Endodermal cell (in vitro differentiated cells): ENCODE measurements at regions not wholly inside any gene's neighbourhood (a gene's known extent, or its start where the extent isn't known, plus 50 kb on each side); places are given as distances from the start of the nearest gene placed in this dataset.

Experiments used
- DNase-seq: peaks from one replicate; pipeline ENCODE4 v3.0.0-alpha.2; 2017
- H3K27ac ChIP-seq: 2 replicates; pipeline ENCODE4 v1.5.1; 2013; ENCODE audit warnings: mild to moderate bottlenecking, low read depth, low read length, moderate library complexity
- H3K27me3 ChIP-seq: 2 replicates; pipeline ENCODE4 v1.6.1; 2013; ENCODE audit warnings: mild to moderate bottlenecking, low read length, moderate library complexity; ENCODE audit not compliant: insufficient read depth, control insufficient read depth, poor library complexity, severe bottlenecking
- H3K36me3 ChIP-seq: 2 replicates; pipeline ENCODE4 v1.7.0; 2013; ENCODE audit warnings: mild to moderate bottlenecking, low read length, moderate library complexity; ENCODE audit not compliant: control insufficient read depth, insufficient read depth
- H3K4me1 ChIP-seq: one replicate; pipeline ENCODE4 v1.7.0; 2013; ENCODE audit warnings: low read length; ENCODE audit not compliant: control insufficient read depth, insufficient read depth
- H3K4me3 ChIP-seq: 2 replicates; pipeline ENCODE4 v1.5.1; 2013; ENCODE audit warnings: mild to moderate bottlenecking, low read length, moderate library complexity
- H3K9ac ChIP-seq: 2 replicates; pipeline ENCODE4 v1.6.1; 2013; ENCODE audit warnings: mild to moderate bottlenecking, low read length, moderate library complexity; ENCODE audit not compliant: poor library complexity, severe bottlenecking; ENCODE audit errors: extremely low read depth
- H3K9me3 ChIP-seq: 2 replicates; pipeline ENCODE4 v1.6.1; 2013; ENCODE audit warnings: mild to moderate bottlenecking, low read length, moderate library complexity; ENCODE audit not compliant: control insufficient read depth
- H3K27ac Mint-ChIP-seq: 2 replicates; pipeline ENCODE4 v1.8.0; 2020; ENCODE audit warnings: mixed read lengths
- H3K27me3 Mint-ChIP-seq: 2 replicates; pipeline ENCODE4 v1.8.0; 2021; ENCODE audit warnings: mild to moderate bottlenecking, mixed read lengths; ENCODE audit not compliant: insufficient read depth
- H3K36me3 Mint-ChIP-seq: 2 replicates; pipeline ENCODE4 v1.8.0; 2020; ENCODE audit warnings: low read depth, mixed read lengths
- H3K4me1 Mint-ChIP-seq: 2 replicates; pipeline ENCODE4 v1.8.0; 2020; ENCODE audit warnings: mixed read lengths
- H3K4me3 Mint-ChIP-seq: 2 replicates; pipeline ENCODE4 v1.8.0; 2020; ENCODE audit warnings: mild to moderate bottlenecking, moderate library complexity, mixed read lengths
- H3K9me3 Mint-ChIP-seq: 2 replicates; pipeline ENCODE4 v1.8.0; 2020; ENCODE audit warnings: mild to moderate bottlenecking, mixed read lengths
- WGBS, 2 experiments: methylation state at CpG; one replicate each; pipeline versions ENCODE4 v1.1.5 to v1.1.7; 2013; ENCODE audit warnings: missing lambda C conversion rate in 2 of 2, mixed read lengths in 1 of 2; ENCODE audit not compliant: insufficient coverage in 1 of 2, insufficient read length in 1 of 2; 5-methylcytosine and 5-hydroxymethylcytosine counted together
- TF ChIP-seq, protein P1 (sequence below): fragments of 200-600 bp; sonication (generic); conservative IDR thresholded peaks from 2 replicates; pipeline ENCODE4 v1.5.0; 2021; ENCODE audit warnings: antibody characterized with exemption, mild to moderate bottlenecking

DNA sequence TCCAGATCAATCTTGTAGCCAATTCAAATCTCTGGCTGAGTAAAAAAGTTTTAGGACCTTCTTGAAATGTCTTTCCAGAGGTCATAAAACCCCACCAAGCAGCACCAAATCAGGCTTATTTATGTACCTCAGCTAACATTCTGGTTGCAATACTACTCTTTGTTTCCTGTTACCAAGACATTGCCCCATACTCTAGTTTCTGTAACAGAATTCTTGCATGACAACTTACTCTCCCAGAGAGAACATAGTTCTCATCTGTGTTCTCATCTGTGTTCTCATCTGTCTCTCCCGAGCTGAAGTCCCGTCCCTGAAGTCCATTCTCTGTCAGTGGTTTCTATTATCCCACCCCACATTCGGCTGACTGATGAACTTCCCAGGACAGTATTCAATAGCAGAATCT, 1285.1 kb downstream of the XPNPEP1 start:
- no peak overlapping the region for H3K27ac Mint-ChIP-seq
- WGBS, 2 experiments: 86 to 95% methylated on average over 3 of the region's 3 CpGs
- DNase-seq: no peak
- Histone ChIP-seq H3K27ac (no peak overlapping the region), H3K9me3 (peaks cover 5% of the 10 kb centered on the region), H3K9ac (no peak overlapping the region), H3K4me3 (no peak overlapping the region), H3K4me1 (no peaks in the 10 kb centered on the region), H3K36me3 (no peaks in the 10 kb centered on the region), H3K27me3 (no peaks in the 10 kb centered on the region)
- H3K9me3 Mint-ChIP-seq: peaks cover 5% of the 10 kb centered on the region
- no peaks in the 10 kb centered on the region for H3K36me3 Mint-ChIP-seq
- H3K4me1 Mint-ChIP-seq: peaks cover 9% of the 10 kb centered on the region
- TF ChIP-seq, protein P1, sequence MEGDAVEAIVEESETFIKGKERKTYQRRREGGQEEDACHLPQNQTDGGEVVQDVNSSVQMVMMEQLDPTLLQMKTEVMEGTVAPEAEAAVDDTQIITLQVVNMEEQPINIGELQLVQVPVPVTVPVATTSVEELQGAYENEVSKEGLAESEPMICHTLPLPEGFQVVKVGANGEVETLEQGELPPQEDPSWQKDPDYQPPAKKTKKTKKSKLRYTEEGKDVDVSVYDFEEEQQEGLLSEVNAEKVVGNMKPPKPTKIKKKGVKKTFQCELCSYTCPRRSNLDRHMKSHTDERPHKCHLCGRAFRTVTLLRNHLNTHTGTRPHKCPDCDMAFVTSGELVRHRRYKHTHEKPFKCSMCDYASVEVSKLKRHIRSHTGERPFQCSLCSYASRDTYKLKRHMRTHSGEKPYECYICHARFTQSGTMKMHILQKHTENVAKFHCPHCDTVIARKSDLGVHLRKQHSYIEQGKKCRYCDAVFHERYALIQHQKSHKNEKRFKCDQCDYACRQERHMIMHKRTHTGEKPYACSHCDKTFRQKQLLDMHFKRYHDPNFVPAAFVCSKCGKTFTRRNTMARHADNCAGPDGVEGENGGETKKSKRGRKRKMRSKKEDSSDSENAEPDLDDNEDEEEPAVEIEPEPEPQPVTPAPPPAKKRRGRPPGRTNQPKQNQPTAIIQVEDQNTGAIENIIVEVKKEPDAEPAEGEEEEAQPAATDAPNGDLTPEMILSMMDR: no peak
- peaks cover 2% of the 10 kb centered on the region for H3K27me3 Mint-ChIP-seq
- no peak overlapping the region for H3K4me3 Mint-ChIP-seq

DNA sequence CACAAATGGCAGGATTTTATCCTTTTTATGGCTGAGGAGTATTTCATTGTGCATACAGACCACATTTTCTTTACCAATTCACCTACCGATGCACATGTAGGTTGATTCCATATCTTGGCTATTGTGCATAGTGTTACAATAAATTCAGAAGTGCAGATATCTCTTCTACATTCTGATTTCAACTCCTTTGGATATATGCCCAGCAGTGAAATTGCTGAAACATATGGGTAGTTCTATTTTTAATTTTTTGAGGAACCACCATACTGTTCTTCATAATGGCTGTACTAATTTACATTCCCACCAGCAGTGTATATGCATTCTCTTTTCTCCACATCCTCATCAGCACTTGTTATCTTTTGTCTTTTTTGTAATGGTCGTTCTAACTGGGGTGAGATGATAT, 1290.3 kb downstream of the XPNPEP1 start:
- Histone ChIP-seq H3K4me1 (no peaks in the 10 kb centered on the region), H3K27ac (no peak overlapping the region), H3K36me3 (no peaks in the 10 kb centered on the region), H3K27me3 (no peaks in the 10 kb centered on the region), H3K9me3 (no peaks in the 10 kb centered on the region), H3K9ac (no peak overlapping the region), H3K4me3 (no peak overlapping the region)
- no peak for DNase-seq
- 17 to 100% methylated on average over 1 of the region's 2 CpGs for WGBS, 2 experiments
- TF ChIP-seq, protein P1: no peak
- no peaks in the 10 kb centered on the region for H3K27me3 Mint-ChIP-seq
- no peak overlapping the region for H3K27ac Mint-ChIP-seq
- H3K36me3 Mint-ChIP-seq: no peaks in the 10 kb centered on the region
- H3K9me3 Mint-ChIP-seq: peaks cover 5% of the 10 kb centered on the region
- H3K4me1 Mint-ChIP-seq: peaks cover 30% of the 10 kb centered on the region
- H3K4me3 Mint-ChIP-seq: no peak overlapping the region

DNA sequence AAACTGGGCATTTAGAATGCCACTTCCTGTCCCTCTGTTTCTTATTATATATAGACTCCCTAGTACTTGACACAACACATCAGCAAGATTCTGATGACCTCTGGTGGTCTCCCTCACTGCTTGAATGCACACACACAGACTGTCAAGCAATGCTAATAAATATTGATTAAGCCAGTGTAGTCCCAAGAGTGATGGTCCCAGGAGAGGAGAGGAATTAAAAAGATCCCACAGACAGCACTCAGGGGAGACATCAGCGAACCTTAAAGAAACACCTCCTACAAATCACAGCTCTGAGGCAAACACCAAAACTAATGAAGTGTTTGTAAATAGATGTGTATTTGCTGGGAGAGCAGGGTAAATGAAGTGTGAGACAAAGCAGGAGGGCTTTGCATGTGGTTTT, 1291.2 kb downstream of the XPNPEP1 start:
- TF ChIP-seq, protein P1: no peak
- WGBS, 2 experiments: no CpG with 5 or more reads among the region's 1 CpG
- H3K36me3 Mint-ChIP-seq: no peaks in the 10 kb centered on the region
- H3K4me1 Mint-ChIP-seq: peaks cover 30% of the 10 kb centered on the region
- H3K27ac Mint-ChIP-seq: peak overlapping the region; percentile 37
- no peaks in the 10 kb centered on the region for H3K36me3 ChIP-seq
- no peak overlapping the region for H3K27ac ChIP-seq
- H3K4me3 Mint-ChIP-seq: no peak overlapping the region
- H3K27me3 ChIP-seq: no peaks in the 10 kb centered on the region
- no peaks in the 10 kb centered on the region for H3K4me1 ChIP-seq
- H3K9ac ChIP-seq: no peak overlapping the region
- H3K4me3 ChIP-seq: no peak overlapping the region
- H3K9me3 ChIP-seq: peaks cover 3% of the 10 kb centered on the region
- DNase-seq: no peak
- no peaks in the 10 kb centered on the region for H3K27me3 Mint-ChIP-seq
- H3K9me3 Mint-ChIP-seq: peaks cover 5% of the 10 kb centered on the region
